ENCODE measurements at regions not wholly inside any gene's neighbourhood (a gene's known extent, or its start where the extent isn't known, plus 50 kb on each side); places are given as distances from the start of the nearest gene placed in this dataset.

DNA sequence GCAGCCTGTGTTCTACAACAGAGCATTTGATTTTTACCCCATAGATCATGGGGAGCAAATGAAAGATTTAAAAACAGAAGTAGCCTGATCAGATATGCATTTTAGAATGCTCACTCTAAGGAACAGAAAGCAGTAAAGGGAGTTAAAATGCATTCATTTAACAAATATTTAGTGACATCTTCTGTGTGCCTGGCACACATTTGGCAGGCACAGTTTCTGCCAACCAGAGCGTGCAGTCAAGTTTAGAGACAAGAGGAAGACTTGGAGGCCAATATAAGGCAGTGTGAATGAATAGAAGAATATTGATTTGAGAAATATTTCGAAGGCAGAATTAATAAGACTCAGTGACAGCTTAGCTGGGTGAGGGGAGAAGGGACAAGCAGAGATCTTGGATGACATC is 210.1 kb downstream of the KDR start:
- Histone ChIP-seq H3K27ac (ENCODE audit: low read length) (no peak overlapping the region), H3K27me3 (ENCODE audit: control insufficient read depth, insufficient read depth, low read length) (no peaks in the 10 kb centered on the region), H3K4me1 (ENCODE audit: control insufficient read depth, low read depth, low read length) (no peaks in the 10 kb centered on the region), H3K36me3 (ENCODE audit: control insufficient read depth, low read depth, low read length) (no peaks in the 10 kb centered on the region), H3K9me3 (ENCODE audit: control insufficient read depth, low read depth, low read length) (no peaks in the 10 kb centered on the region), H3K4me3 (ENCODE audit: low read length) (no peak overlapping the region), H3K9ac (ENCODE audit: low read length) (no peak overlapping the region)

DNA sequence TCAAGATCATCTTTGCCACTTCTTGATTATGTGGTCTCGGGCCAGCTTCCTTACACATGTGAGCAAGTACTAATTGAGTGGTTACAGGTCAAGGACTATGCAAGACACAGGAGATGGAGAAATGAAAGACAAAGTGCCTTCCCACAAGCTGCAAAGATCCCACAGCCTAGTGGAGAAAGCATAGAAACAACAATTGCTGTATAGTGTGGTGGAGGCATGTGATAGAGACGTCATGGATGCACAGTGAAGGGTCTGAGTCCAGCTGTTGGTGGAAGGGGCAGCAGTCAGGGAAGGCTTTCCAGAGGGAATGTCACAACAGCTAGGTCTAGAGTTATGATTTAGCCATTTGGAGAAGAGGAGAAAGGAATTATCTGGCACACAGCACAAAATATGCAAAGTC is 210.6 kb downstream of the KDR start:
- H3K27ac ChIP-seq (ENCODE audit: low read length) = no peak overlapping the region
- H3K9ac ChIP-seq (ENCODE audit: low read length) = no peak overlapping the region
- no peaks in the 10 kb centered on the region for H3K4me1 ChIP-seq (ENCODE audit: control insufficient read depth, low read depth, low read length)
- no peaks in the 10 kb centered on the region for H3K27me3 ChIP-seq (ENCODE audit: control insufficient read depth, insufficient read depth, low read length)
- H3K36me3 ChIP-seq (ENCODE audit: control insufficient read depth, low read depth, low read length) = no peaks in the 10 kb centered on the region
- no peaks in the 10 kb centered on the region for H3K9me3 ChIP-seq (ENCODE audit: control insufficient read depth, low read depth, low read length)
- H3K4me3 ChIP-seq (ENCODE audit: low read length) = no peak overlapping the region

DNA sequence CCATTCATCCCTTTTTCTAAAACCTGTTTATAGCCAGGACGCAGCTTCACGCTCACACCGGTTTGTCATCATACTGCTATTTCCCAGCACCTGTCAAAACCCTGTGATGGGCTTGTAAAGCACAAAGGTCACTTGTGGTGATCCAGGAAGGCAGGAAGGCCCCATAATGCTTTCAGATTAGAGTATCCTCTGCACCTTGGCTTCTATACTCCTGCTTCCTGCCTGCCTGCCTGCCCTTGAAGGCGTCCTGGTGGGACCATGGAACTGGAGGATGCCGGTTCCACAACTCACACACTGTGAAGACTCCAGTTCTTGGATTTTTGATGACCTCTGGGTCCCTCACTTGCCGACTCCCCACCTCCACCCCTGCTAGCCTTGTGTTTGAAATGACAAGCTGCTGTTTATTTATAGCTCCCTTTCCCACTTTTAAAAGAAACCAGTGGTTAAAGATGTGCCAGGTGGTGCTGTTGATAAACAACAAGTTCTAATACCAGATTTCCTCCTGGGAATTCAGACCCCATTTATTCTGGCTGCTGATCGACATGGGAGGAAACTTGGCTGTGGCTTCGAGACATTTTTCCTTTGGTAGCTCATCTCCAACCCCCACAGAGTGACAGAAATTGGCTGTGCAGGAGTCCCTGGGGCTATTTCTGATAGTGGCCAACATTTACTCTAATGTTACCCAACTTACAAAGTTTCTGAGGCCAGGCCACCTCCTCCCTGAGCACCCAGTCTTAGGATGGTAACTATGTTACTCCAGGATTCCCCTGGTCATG is 211.5 kb downstream of the KDR start:
- no peaks in the 10 kb centered on the region for H3K36me3 ChIP-seq (ENCODE audit: control insufficient read depth, low read depth, low read length)
- no peak overlapping the region for H3K27ac ChIP-seq (ENCODE audit: low read length)
- H3K4me3 ChIP-seq (ENCODE audit: low read length) = no peak overlapping the region
- no peaks in the 10 kb centered on the region for H3K9me3 ChIP-seq (ENCODE audit: control insufficient read depth, low read depth, low read length)
- H3K4me1 ChIP-seq (ENCODE audit: control insufficient read depth, low read depth, low read length) = no peaks in the 10 kb centered on the region
- no peaks in the 10 kb centered on the region for H3K27me3 ChIP-seq (ENCODE audit: control insufficient read depth, insufficient read depth, low read length)
- no peak overlapping the region for H3K9ac ChIP-seq (ENCODE audit: low read length)

DNA sequence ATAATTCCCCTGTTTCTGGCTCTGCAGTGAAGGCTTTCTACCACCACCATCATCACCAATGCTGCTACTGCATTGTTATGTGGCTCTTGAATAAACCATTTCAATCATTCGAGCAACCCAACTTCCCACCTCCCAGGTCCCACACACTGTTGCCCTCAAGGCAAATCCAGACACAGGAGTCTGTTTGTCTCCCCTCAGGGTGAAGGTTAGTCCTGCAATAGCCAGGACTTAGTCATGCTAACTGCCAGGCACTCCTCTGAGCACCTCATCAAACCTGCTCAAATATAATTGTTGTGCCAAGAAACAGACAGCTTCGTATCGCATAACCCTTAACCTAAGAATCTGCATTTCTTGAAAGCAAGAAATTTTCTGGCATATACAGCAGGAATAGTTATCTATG is 213.2 kb downstream of the KDR start:
- Histone ChIP-seq H3K36me3 (ENCODE audit: control insufficient read depth, low read depth, low read length) (no peaks in the 10 kb centered on the region), H3K9me3 (ENCODE audit: control insufficient read depth, low read depth, low read length) (no peaks in the 10 kb centered on the region), H3K27me3 (ENCODE audit: control insufficient read depth, insufficient read depth, low read length) (no peaks in the 10 kb centered on the region), H3K27ac (ENCODE audit: low read length) (no peak overlapping the region), H3K4me3 (ENCODE audit: low read length) (no peak overlapping the region), H3K4me1 (ENCODE audit: control insufficient read depth, low read depth, low read length) (no peaks in the 10 kb centered on the region), H3K9ac (ENCODE audit: low read length) (no peak overlapping the region)

DNA sequence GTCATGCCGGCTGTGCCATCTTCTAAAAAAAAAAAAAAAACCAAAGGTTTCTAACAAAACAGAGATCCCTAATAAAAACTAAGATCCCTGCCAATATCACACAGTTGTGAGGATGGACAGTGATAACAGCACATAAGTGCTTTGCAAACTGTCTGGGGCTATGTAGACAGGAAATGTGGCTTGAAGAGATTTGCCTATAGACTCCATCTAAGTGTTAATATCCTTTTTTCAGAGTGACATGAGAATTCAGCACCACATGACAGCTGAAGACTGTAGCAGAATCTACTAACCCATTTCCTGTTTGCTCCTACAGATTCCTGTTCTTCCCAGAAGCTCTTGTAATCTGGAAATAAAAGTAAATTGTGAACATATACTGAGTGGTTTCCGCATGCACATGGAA is 215.4 kb downstream of the KDR start:
- no peaks in the 10 kb centered on the region for H3K9me3 ChIP-seq (ENCODE audit: control insufficient read depth, low read depth, low read length)
- H3K4me3 ChIP-seq (ENCODE audit: low read length) = no peak overlapping the region
- H3K36me3 ChIP-seq (ENCODE audit: control insufficient read depth, low read depth, low read length) = no peaks in the 10 kb centered on the region
- no peaks in the 10 kb centered on the region for H3K4me1 ChIP-seq (ENCODE audit: control insufficient read depth, low read depth, low read length)
- H3K27me3 ChIP-seq (ENCODE audit: control insufficient read depth, insufficient read depth, low read length) = no peaks in the 10 kb centered on the region
- no peak overlapping the region for H3K9ac ChIP-seq (ENCODE audit: low read length)
- no peak overlapping the region for H3K27ac ChIP-seq (ENCODE audit: low read length)

DNA sequence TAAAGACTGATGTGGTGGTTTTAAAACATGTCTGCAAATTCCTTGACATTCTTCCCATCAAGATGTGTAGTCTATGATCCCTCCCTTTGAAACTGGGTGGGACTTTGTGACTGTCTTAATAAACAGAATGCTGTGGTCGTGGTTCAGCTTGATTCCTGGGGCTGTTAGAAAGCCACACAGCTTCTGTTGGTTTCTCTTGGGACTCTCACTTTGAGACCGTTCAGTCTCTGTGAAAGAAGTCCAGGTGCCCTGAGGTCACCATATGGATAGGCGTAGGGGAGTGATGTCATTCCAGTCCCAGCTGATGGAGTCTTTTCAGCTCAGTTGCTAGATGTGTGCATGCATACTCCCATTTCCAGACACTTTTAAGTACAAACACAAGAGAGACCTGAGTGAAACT is 216.6 kb downstream of the KDR start:
- H3K27ac ChIP-seq (ENCODE audit: low read length) = no peak overlapping the region
- H3K4me3 ChIP-seq (ENCODE audit: low read length) = no peak overlapping the region
- H3K27me3 ChIP-seq (ENCODE audit: control insufficient read depth, insufficient read depth, low read length) = no peaks in the 10 kb centered on the region
- no peaks in the 10 kb centered on the region for H3K4me1 ChIP-seq (ENCODE audit: control insufficient read depth, low read depth, low read length)
- H3K9me3 ChIP-seq (ENCODE audit: control insufficient read depth, low read depth, low read length) = no peaks in the 10 kb centered on the region
- H3K9ac ChIP-seq (ENCODE audit: low read length) = no peak overlapping the region
- no peaks in the 10 kb centered on the region for H3K36me3 ChIP-seq (ENCODE audit: control insufficient read depth, low read depth, low read length)

DNA sequence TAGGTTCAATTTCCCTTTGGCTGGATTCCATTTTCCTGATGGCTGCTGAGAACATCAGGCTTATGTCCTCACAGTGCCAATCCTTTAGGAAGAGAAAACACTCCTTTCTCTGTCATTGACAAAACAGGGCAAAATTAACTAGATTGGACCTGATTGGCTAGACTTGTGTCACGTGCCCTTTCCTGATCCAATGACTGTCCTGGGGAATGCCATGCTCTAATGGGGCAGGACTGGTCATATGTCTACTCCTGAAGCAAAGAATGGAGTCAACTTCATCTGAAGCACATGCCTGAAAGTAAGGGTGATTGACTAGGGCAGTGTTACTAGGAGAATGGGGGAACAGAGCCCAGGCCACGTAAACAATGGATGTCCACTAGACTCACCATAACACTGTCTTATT is 220.4 kb downstream of the KDR start:
- Histone ChIP-seq H3K4me1 (ENCODE audit: control insufficient read depth, low read depth, low read length) (no peaks in the 10 kb centered on the region), H3K4me3 (ENCODE audit: low read length) (no peak overlapping the region), H3K36me3 (ENCODE audit: control insufficient read depth, low read depth, low read length) (no peaks in the 10 kb centered on the region), H3K9me3 (ENCODE audit: control insufficient read depth, low read depth, low read length) (no peaks in the 10 kb centered on the region), H3K9ac (ENCODE audit: low read length) (no peak overlapping the region), H3K27me3 (ENCODE audit: control insufficient read depth, insufficient read depth, low read length) (no peaks in the 10 kb centered on the region), H3K27ac (ENCODE audit: low read length) (no peak overlapping the region)

DNA sequence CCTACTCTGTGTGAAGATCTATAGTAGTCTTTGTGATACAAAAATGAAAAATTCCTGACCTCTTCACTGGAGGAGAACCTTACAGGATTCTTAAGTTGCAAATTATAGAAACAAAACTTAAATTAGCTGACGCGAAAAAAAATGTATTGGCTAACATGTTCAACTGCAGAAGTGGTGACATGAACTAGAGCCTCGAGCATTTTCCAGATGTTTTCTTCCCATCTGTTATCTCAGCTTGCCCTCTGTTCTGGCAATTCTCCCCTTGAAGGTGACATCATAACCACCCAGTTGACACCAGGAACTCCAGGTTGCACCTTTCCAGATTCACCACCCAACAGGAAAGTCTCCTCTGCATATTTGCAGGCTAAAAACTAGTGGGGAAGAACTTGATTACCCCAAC is 222.4 kb downstream of the KDR start:
- no peaks in the 10 kb centered on the region for H3K9me3 ChIP-seq (ENCODE audit: control insufficient read depth, low read depth, low read length)

DNA sequence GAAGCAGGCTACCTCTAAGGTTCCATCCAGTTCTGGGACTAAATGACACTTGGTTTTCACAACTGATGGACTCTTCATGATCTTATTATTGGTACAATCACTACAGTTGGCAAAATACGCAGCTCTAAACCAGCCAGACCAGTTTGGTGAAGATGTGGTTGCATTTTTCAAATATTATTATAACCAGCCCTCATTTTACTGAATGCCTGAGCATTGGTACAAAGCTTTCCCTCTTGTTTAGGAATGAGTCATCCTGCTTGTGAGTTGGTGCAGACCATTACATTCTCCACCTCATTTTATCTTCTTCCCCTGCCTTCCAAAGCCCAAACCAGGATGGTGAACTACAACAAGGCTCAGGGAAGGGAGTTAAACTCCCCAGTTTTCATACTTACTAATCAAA is 223.1 kb downstream of the KDR start:
- Histone ChIP-seq H3K9ac (ENCODE audit: low read length) (no peak overlapping the region), H3K4me3 (ENCODE audit: low read length) (no peak overlapping the region), H3K9me3 (ENCODE audit: control insufficient read depth, low read depth, low read length) (no peaks in the 10 kb centered on the region), H3K27me3 (ENCODE audit: control insufficient read depth, insufficient read depth, low read length) (no peaks in the 10 kb centered on the region), H3K27ac (ENCODE audit: low read length) (no peak overlapping the region), H3K36me3 (ENCODE audit: control insufficient read depth, low read depth, low read length) (no peaks in the 10 kb centered on the region), H3K4me1 (ENCODE audit: control insufficient read depth, low read depth, low read length) (no peaks in the 10 kb centered on the region)

More for the DNA sequence above, 222.4 kb downstream of the KDR start:
- no peak overlapping the region for H3K27ac ChIP-seq (ENCODE audit: low read length)
- no peaks in the 10 kb centered on the region for H3K27me3 ChIP-seq (ENCODE audit: control insufficient read depth, insufficient read depth, low read length)
- H3K4me3 ChIP-seq (ENCODE audit: low read length) = no peak overlapping the region
- no peaks in the 10 kb centered on the region for H3K36me3 ChIP-seq (ENCODE audit: control insufficient read depth, low read depth, low read length)
- H3K9ac ChIP-seq (ENCODE audit: low read length) = no peak overlapping the region
- H3K4me1 ChIP-seq (ENCODE audit: control insufficient read depth, low read depth, low read length) = no peaks in the 10 kb centered on the region

DNA sequence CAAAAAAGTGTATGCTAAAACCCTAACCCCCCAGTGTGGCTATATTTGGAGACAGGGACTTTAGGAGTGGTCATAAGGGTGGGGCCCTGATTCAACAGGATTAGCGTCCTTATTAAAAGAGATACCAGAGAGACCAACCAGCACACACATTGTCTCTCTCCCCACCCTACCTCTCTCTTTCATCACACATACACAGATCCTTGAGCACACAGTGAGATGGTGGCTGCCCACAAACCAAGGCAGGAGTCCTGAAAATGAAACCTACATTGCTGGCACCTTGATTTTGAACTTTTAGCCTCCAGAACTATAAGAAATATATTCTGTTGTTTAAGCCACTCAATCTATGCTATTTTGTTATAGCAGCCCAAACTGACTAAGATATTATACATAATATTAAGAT is 224.2 kb downstream of the KDR start:
- Histone ChIP-seq H3K36me3 (ENCODE audit: control insufficient read depth, low read depth, low read length) (no peaks in the 10 kb centered on the region), H3K4me3 (ENCODE audit: low read length) (no peak overlapping the region), H3K9ac (ENCODE audit: low read length) (no peak overlapping the region)

DNA sequence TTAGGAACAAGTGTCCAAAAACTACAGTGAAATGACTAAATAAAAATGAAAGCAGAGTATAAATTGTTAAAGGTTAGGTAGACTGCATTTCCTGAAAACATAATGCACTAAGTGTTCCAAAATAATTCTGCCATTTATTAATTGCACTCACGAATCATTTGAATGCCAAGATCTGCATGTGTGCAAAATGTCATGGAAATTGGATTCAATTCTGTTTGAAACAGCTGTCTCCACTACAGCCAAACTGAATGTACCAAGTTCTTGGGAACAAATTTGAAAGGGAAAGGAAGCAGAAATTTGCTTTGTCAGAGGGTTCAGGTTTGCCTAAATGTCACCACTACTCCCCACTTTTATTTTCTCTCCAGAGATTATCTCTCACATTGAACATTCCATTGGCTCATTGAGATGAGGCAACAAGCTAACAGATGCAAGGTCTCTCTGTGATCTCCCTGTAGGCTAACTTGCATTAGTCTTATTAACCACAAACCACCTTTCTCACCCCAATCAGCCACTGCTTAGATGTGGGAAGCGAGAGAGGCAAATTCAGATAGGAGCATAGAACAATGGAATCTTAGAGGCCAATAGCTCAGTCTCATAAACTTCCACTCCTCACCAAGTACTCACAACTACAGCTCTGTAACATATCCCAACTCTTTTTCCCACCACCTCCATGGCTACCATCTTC is 226.6 kb downstream of the KDR start:
- H3K4me1 ChIP-seq (ENCODE audit: control insufficient read depth, low read depth, low read length) = no peaks in the 10 kb centered on the region
- H3K27ac ChIP-seq (ENCODE audit: low read length) = no peak overlapping the region
- H3K4me3 ChIP-seq (ENCODE audit: low read length) = no peak overlapping the region
- no peaks in the 10 kb centered on the region for H3K27me3 ChIP-seq (ENCODE audit: control insufficient read depth, insufficient read depth, low read length)
- H3K9me3 ChIP-seq (ENCODE audit: control insufficient read depth, low read depth, low read length) = no peaks in the 10 kb centered on the region
- H3K36me3 ChIP-seq (ENCODE audit: control insufficient read depth, low read depth, low read length) = no peaks in the 10 kb centered on the region
- H3K9ac ChIP-seq (ENCODE audit: low read length) = no peak overlapping the region

More for the DNA sequence above, 224.2 kb downstream of the KDR start:
- Histone ChIP-seq H3K27me3 (ENCODE audit: control insufficient read depth, insufficient read depth, low read length) (no peaks in the 10 kb centered on the region), H3K9me3 (ENCODE audit: control insufficient read depth, low read depth, low read length) (no peaks in the 10 kb centered on the region), H3K27ac (ENCODE audit: low read length) (no peak overlapping the region), H3K4me1 (ENCODE audit: control insufficient read depth, low read depth, low read length) (no peaks in the 10 kb centered on the region)

DNA sequence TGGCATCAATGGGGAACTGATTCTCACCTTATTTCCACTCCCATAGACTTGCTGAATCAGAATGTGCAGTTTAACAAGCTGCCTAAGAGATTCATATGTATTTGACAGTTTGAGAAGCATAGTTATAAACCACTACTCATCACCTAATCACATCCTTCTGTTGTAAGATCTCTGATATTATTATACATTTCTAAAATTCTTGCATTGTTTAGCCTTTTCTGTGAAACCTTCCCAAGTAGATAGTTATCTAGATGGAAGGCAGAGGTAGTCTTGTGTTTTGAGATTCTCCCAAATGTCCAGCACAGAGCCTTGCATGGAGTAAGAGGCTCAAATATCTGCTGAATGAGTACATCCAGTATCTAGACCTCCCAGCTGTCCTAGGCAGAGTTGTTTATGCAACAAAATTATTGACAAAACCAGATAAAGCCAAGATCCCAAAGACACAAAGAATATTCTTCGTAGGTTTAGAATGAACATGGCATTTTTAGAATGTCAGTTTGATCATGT is 227.3 kb downstream of the KDR start:
- no peaks in the 10 kb centered on the region for H3K36me3 ChIP-seq (ENCODE audit: control insufficient read depth, low read depth, low read length)
- no peak overlapping the region for H3K9ac ChIP-seq (ENCODE audit: low read length)
- H3K4me3 ChIP-seq (ENCODE audit: low read length) = no peak overlapping the region
- no peak overlapping the region for H3K27ac ChIP-seq (ENCODE audit: low read length)
- no peaks in the 10 kb centered on the region for H3K27me3 ChIP-seq (ENCODE audit: control insufficient read depth, insufficient read depth, low read length)
- H3K4me1 ChIP-seq (ENCODE audit: control insufficient read depth, low read depth, low read length) = no peaks in the 10 kb centered on the region
- no peaks in the 10 kb centered on the region for H3K9me3 ChIP-seq (ENCODE audit: control insufficient read depth, low read depth, low read length)
